Fibroblast of skin of left quadriceps (primary cell): ENCODE measurements at regions not wholly inside any gene's neighbourhood (a gene's known extent, or its start where the extent isn't known, plus 50 kb on each side); places are given as distances from the start of the nearest gene placed in this dataset.
"Not testable (repeated sequence)": the region's sequence is repeated elsewhere in the genome, so short reads cannot be mapped to it uniquely, and the experiment has no call there.

Experiments
- DNase-seq, 2 experiments: peaks; one replicate each; pipeline ENCODE4 v3.0.0-alpha.2; 2013; ENCODE audit warnings: low read depth in 2 of 2

DNA sequence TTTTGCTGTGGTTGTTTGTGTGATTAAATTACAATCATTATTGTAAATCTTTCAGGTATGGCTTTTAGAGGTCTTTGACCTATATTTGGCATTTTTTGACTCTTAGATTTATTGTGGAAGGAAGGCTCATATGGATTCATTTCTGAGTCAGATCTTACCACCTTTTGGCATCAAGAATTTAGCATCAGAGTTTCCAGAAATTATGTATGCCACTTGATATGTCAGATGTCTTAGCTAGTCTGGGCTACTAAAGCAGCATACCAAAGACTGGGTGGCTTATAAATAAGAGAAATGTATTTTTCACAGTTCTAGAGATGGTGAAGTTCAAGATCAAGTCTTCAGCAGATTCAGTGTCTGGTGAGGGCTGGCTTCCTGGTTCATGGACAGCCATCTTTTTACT is 129.5 kb upstream of the PZP start:
- no peak for DNase-seq

DNA sequence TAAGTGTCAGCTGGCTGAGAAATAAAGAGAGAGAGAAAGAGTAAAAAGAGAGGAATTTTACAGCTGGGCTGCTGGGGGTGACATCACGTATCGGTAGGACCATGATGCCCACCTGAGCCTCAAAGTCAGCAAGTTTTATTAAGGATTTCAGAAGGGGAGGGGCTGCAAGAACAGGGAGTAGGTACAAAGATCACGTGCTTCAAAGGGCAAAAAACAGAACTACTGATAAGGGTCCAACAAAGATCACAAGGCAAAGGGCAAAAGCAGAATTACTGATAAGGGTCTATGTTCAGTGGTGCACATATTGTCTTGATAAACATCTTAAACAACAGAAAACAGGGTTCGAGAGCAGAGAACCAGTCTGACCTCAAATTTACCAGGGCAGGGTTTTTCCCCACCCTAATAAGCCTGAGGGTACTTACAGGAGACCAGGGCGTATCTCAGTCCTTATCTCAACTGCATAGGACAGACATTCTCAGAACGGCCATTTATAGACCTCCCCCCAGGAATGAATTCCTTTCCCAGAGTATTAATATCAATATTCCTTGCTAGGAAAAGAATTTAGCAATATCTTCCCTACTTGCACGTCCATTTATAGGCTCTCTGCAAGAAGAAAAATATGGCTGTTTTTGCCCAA is 128.3 kb upstream of the PZP start:
- not testable (repeated sequence) for DNase-seq

DNA sequence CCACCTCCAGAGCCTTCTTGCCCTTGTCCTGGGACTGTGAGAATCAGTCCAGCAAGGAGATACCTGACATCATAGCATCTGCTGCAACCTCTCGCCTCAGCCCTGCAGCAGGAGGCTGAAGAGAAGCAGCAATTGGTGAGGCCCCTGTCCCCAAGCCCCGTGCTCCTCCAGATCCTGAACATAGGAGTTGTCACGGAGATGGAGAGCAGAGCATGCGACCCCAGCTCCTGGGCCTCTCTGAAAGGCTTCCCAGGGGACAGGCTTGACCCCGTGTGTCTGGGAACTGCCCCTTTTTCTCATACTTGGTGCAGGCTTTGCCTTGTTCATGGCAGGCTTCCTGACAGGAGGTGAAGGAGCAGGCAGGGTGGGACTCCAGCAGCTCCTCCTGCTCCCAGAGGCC is 127.7 kb upstream of the PZP start:
- no peak for DNase-seq

DNA sequence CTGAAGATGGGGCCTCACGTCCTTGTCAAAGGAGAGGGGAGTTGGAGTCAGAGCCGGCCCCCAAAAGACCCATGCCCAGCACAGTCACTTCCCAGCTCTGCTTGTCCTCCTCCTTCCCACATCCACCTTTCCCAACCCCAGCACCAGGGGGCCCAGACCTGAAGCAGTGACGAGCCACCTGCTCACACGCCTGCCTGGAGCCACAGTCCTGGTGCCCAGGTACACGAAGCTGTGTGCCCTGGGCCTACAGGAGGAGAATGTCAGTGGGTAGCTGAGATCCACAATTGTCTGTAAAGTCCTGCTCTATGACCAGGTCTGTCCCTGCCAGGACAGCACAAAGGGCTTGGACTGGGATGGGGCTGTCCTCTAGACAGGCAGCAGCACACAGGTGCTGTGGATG is 126.8 kb upstream of the PZP start:
- no peak for DNase-seq

DNA sequence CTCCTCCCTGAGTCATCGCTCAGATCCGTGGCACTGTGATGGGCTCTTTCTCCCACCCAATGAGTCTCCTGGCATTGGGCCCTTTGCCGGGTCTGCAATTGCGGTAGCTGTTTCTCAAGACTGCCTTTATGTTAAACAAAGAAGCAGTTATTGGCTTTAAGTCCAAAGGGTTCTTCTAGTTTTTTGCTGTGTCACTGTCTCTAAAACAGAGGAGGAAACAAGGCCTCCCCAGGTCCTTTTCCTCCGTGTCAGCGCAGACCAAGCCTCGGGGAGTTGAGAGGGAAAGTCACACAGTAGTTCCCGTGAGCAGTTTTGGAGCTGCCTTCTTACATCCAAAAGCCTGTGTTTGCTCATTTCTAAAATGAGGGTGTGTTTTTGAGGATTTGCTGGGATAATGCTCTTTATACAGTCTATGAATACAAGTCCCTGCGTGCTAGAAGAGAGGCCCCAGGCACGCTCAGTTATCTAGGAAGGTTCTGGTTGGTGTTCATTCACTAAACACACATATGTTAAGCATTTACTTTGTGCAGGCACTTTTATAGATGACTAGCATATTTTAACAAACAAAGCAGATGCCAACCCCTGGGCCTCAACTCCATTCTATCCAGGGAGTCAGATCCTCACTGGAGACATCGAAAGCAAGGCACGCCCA is 126.0 kb upstream of the PZP start:
- DNase-seq: no peak

DNA sequence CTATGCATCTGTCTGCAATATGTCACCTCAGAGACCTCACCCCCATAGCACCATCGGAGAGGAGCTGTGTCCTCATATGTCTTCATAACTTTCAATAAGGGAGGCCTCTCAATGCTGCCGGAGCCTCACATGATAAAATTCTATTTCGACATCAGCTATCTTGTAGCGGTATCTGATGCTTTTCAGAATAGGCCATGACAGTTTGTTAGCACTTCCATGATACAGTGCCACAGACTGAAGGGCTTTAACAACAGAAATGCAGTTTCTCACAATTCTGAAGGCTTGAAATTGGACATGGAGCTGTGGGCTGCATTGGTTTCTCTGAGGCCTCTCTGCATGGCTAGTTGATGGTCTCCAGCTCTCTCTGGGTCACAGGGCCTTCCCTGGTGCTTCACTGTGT is 125.0 kb upstream of the PZP start:
- DNase-seq: no peak

DNA sequence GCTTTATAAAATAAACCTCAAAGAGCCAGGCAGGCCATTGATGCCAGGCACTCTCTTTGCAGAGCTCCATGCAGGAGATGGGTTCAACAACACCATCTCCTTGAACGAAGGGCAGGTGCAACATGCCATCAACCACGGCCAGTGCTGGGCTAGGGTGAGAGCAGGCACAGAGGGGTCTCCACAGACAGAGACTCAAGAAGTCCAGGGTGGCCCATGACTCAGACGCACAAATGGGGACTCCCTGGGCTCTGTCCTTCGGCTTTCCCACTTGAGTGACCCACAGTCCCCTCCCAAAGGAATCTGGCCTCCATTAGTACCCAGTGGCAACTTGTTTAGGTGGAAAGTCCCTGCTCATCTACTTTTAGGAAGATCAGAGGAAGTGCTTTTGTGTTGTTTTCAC is 124.4 kb upstream of the PZP start:
- DNase-seq: no peak

DNA sequence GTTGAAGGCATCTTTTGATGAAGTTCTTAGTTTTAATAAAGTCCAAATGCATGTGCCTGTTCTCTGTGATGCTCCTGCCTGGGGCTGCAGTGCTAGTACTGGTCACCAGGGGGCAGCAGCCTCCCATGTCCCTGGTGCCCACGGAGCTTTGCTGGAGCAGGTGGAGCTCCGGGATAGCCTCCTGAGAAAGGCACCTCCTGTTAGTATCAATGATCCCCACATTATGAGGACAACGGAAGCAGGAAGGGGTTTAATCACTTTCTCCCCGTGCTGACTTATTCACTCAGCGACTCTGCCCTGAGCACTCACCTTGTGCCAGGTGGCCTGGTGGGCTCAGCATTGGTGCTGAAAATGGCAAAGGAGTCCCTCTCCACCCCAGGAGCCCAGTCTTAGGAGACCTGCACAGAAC is 123.0 kb upstream of the PZP start:
- peak in 1 of 2 experiments; percentile 12 for DNase-seq

DNA sequence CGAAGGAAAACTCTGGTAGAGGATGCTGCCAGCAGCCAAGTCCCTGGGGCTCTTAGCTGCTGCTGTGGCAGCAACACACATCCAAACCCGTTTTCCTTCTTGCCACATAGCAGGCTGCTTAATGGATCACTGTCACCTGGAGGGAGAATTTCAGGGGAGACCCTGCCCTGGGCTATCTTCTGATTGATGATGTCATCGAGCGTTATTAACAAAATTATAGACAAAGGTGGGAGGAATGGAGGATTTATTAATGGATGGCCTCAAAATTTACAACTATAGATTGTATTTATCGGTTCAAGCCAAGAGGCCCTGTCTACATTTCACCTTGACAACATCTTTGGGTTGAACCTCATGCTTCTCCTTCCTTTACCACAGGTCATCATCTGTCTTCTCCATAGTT is 120.8 kb upstream of the PZP start:
- no peak for DNase-seq

DNA sequence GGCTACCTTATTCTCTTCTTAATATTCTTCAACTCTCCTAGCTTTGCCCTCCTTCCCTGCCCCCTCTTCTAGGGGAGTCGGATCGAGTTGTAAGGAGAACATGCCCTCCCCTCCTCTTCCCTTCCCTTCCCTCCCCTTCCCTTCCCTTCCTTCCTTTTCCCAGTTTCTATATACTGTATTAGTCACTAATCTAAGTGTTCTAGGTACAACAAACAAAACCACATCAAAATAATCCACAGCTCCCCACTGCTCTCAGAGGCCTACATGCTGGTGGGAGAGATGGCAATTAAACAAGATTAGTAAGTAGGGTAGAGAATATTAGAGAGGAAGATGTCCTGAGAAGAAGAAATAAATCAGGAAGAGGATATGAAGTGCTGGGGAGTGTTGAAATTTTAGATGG is 119.9 kb upstream of the PZP start:
- DNase-seq: no peak

DNA sequence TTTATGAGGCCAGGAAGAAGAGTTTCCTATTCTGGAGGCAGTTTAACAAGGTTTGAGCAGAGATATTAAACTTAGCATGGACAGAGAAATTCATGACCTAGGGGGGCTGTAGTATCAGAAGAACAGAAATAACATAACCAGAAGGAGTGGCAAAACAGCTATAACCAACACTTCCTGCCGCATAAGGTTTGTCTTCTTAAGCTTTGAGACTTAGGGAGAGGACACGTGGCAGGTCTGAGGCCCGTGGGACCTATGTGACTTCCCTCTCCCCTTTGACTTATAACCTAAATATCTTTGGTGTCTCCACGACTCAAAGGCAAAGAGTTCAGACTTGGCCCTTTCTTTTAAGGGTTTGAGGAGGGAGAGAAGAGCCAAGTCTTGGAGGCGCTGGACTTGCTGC is 119.1 kb upstream of the PZP start:
- no peak for DNase-seq

DNA sequence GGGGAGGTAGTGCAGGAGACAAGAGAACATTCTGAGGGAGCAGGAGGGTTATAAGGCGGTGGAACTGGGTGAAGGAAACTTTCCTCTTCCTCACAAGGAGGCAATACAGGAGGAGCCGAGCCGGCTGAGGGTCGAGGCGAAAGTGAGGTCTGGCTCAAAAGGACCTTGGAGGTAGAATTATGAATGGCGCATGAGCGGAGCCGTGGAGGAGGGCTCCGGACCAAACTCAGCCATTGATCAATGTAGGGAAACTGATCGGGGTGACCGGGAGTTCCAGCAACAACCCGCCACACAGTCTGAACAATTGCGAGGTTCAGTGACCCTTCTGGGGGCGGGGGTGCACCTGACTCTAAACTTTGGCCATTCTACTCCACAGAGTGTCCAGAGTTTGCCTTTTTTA is 118.7 kb upstream of the PZP start:
- not testable (repeated sequence) for DNase-seq

DNA sequence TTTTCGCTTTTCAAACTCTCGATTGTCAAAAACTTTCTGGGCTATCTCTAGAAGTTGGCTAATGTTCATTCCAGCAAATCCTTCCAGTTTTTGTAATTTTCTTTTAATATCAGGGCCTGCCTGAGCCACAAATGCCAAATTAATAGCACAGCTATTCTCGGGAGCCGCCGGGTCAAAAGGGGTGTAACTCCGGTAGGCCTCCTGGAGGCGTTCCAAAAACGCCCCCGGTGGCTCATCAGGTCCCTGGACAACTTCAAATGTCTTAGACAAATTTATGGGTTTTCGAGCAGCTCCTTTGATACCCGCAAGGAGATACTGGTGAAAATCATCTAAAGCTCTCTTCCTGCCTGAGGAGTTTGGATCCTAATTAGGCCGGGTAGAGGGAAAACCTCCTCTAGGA is 117.9 kb upstream of the PZP start:
- DNase-seq: no peak

DNA sequence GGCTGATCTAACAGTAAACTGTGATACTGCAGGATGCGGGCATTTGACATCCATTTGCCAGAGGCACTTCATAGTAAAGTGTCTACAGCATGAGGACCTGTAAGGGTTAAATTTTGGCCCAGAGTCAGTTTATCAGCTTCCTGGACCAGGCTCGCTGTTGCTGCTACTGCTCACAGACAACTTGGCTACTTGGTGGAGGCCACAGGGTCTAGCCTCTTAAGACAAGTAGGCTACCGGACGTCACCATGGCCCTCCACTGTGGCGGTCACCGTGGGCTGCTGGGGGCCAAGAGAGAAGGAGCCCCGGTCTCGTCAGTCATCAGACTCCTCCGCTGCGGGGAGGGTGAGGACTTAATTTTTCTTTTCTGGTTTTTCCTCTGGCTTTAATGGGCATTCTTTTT is 117.3 kb upstream of the PZP start:
- DNase-seq: no peak

DNA sequence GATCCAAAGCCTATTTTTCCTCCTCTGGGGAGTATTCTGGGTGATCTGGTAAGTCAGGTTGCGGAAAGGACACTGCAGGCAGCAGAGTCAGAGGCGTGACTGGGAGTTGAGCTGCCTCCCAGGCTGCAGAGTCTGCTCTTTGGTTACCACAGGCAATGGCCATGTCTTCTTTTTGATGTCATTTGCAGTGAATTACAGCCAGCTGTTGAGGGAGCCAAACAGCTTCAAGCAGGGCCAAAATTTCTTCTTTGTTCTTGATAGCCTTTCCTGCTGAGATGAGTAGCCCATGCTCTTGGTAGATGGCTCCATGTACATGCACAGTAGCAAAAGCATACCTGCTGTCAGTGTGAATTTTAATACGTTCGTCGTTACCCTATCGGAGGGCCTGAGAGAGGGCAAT is 116.6 kb upstream of the PZP start:
- DNase-seq: no peak

DNA sequence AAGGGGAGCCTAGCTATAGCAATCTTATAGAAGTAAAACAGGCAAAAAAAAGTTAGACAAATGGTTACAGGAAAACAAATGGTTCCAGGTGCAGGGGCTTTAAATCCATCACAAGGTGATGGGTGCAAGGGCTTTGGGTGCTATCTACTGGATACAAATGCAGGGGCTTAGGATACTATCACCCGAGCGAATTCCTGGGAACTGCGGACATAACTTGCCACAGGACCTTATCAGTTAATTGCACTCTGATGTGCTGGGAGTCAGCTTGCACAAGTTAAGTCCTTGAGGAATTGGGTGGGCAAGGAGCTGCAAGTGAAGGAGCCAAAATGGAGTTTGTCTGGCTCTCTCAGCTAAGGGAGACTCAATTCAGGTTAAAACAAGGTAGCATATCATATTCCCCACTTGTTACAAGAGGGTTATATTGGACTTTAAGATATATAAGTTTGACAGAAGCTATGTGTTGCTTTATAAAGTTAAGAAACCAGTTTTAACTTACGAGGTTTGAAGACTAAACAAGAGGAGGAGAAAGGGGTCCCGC is 115.0 kb upstream of the PZP start:
- DNase-seq: no peak

DNA sequence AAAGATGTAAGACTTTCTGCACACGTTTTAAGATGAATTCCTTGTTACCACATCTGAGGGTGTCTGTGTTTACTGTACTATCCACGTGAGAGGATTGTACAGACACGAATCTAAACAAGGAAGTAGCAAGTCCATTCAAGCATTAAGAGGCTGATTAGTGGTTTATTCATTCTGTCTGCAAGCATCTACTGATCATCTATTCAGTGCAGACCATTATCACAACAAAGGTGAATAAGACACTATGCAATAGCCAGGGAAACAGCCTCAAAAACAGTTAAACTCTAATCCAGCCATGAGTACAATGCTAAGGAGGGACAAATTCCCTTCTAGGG is 111.6 kb upstream of the PZP start:
- DNase-seq: no peak

DNA sequence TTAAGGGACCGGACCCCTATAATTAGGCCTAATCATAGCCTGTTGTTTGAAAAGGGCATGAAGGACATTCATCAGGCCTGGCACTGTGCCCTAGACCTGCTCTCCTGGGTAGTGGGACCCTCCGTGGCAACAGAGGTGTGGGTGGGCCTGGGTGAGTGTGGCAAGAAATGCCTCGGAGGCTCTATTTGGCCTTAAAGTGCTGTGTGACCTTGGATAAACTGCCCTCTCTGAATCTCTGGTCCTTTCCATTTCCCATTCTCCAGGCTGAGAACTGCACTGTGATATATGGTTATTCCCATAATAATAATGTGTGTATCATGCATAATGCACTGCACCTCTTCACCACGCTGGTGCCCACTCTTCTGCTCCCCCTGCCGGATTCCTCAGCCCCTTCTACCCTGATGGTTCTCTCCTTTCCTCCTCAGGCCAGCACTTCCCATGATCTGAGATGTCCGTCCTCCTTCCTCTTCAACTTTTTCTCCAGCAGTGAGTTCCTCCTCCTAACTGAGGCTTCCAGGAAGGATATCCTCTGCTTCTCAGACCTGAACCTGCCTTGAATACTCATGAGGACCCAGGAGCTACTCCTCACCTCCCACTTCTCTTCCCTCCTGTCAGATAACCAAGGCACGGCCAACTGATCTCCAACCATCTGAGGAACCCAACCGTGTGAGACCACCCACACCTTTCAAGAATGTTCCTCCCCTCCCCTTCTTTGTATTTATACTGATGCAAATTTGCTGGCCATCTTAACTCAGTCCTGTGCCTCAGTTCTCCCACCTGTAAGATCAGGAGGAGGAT is 111.0 kb upstream of the PZP start:
- DNase-seq: no peak

DNA sequence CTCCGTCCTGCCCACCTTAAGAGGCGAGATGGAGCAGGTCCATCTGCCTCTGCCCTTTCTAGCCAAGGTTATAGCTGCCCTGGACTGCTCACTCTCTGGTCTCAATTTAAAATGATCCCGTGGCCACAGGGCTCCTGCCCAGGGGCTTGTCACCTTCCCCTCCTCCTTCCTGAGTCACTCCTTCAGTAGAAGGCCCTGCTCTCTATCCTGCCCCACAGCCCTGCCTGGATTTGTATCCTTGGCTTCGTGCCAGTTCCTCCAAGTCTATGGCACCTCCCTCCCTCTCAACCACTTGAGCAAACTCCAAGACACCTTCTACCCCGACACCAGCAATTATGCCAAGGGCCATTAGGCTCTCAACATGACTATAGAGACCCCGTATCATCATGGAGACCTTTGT is 105.3 kb upstream of the PZP start:
- not testable (repeated sequence) for DNase-seq

DNA sequence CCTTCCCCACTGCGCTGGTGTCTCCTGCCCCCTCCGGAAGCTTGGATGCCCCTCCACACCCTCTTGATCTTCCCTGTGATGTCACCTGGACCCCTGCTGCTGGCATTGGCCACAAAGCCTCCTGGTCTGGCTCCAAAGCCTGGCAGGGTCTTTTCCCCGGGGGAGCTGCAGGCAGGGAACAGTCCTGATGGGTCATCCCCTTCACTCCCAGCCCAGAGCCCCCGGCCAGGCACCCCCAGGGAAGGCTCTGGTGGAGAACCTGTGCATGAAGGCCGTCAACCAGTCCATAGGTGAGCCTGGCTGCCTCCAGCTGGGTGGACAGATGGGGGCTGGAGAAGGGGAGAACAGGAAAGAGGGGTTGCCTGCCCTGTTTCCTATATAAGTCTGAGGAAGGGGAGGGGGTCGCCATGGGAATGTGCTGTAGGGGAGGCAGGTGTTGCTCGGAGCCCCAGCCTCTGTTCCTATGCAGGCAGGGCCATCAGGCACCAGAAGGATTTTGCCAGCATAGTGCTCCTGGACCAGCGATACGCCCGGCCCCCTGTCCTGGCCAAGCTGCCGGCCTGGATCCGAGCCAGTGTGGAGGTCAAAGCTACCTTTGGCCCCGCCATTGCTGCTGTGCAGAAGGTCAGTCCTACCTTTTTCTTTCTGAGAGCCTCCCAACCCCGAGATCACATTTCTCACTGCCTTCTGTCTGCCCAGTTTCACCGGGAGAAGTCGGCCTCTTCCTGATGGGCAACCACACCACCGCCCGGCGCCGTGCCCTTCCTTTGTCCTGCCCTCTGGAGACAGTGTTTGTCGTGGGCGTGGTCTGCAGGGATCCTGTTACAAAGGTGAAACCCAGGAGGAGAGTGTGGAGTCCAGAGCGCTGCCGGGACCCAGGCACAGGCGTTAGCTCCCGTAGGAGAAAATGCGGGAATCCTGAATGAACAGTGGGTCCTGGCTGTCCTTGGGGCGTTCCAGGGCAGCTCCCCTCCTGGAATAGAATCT is 104.5 kb upstream of the PZP start:
- not testable (repeated sequence) for DNase-seq

DNA sequence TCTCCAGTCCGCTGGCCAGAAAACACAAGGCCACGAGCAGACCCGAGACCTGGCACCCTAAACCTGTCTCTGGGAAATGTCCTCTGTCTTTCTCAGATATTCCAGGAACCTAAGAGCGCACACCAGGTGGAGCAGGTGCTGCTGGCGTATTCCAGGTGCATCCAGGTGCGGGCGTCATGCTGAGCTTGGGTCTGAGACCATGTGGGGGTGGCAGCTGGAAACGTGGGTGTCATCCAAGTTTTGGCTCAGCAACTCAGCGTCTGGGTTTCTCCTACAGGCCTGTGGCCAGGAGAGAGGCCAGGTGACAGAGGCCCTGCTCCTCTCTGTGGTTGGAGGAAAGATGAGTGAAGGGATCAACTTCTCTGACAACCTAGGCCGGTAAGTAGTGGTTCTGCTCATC is 103.3 kb upstream of the PZP start:
- not testable (repeated sequence) for DNase-seq

DNA sequence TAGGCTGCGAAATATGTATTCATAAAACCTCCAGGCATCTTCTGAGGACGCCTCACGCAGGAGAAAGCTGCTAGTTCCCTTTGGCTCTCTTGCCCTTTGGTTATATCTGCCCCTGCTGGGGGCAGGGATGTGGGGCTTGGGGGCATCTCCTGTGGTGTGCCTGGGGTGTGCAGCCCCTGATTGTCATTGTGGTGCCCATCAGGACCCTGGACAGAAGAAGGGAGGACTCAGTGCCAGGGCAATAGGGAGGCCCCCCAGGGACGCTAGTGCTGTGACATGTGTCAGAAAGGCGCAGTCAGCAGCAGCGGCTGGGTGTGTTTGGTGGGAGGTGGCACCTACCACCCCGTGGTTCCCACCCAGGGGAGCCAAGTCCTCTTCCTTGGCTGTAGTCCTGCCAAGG is 102.5 kb upstream of the PZP start:
- not testable (repeated sequence) for DNase-seq
